Neural cell (in vitro differentiated cells): ENCODE measurements at regions not wholly inside any gene's neighbourhood (a gene's known extent, or its start where the extent isn't known, plus 50 kb on each side); places are given as distances from the start of the nearest gene placed in this dataset.

ENCODE experiments used
- H2AFZ ChIP-seq: fragments of 200-600, 300-800 bp; sonication (generic), shearing (Covaris generic); 2 replicates; pipeline ENCODE4 v1.6.0; 2014; ENCODE audit warnings: low read depth, mild to moderate bottlenecking, antibody characterized with exemption, low read length, moderate library complexity
- H3F3A ChIP-seq: fragments of 200-600 bp; shearing (Covaris generic); 2 replicates; pipeline ENCODE4 v1.6.1; 2016; ENCODE audit warnings: mild to moderate bottlenecking, moderate library complexity, mixed read lengths, antibody characterized with exemption, low read length; ENCODE audit not compliant: insufficient read depth, poor library complexity, severe bottlenecking
- H3K27ac ChIP-seq: fragments of 200-600, 300-800 bp; sonication (generic), shearing (Covaris generic); 2 replicates; pipeline ENCODE4 v1.5.1; 2014; ENCODE audit warnings: mild to moderate bottlenecking, low read length, moderate library complexity
- H3K27me3 ChIP-seq: fragments of 300-800, 200-600 bp; sonication (generic), shearing (Covaris generic); 2 replicates; pipeline ENCODE4 v1.6.0; 2014; ENCODE audit warnings: mild to moderate bottlenecking, low read depth, low read length, moderate library complexity; ENCODE audit not compliant: insufficient read depth
- H3K36me3 ChIP-seq: fragments of 300-800, 200-600 bp; sonication (generic), shearing (Covaris generic); 2 replicates; pipeline ENCODE4 v1.5.1; 2014; ENCODE audit warnings: mild to moderate bottlenecking, antibody characterized with exemption, low read length, moderate library complexity; ENCODE audit not compliant: insufficient read depth
- H3K4me2 ChIP-seq: fragments of 300-800, 200-600 bp; sonication (generic), shearing (Covaris generic); 2 replicates; pipeline ENCODE4 v1.6.0; 2014; ENCODE audit warnings: mild to moderate bottlenecking, low read length
- H3K4me3 ChIP-seq: fragments of 300-800, 200-600 bp; sonication (generic), shearing (Covaris generic); 2 replicates; pipeline ENCODE4 v1.5.1; 2014; ENCODE audit warnings: mild to moderate bottlenecking, low read length, moderate library complexity
- H3K79me2 ChIP-seq: fragments of 200-600 bp; shearing (Covaris generic); replicated peaks from 2 replicates; pipeline ENCODE4 v1.6.0; 2014; ENCODE audit warnings: mild to moderate bottlenecking, low read length, moderate library complexity; ENCODE audit not compliant: insufficient read depth
- H3K9ac ChIP-seq: fragments of 300-800, 200-600 bp; sonication (generic), shearing (Covaris generic); 2 replicates; pipeline ENCODE4 v1.6.1; 2016; ENCODE audit warnings: mild to moderate bottlenecking, low read length, mixed read lengths
- H3K9me2 ChIP-seq: fragments of 200-600 bp; shearing (Covaris generic); 2 replicates; pipeline ENCODE4 v1.6.1; 2016; ENCODE audit warnings: mild to moderate bottlenecking, low read length, mixed read lengths; ENCODE audit not compliant: insufficient read depth
- H3K9me3 ChIP-seq: fragments of 200-600, 300-800 bp; sonication (generic), shearing (Covaris generic); 2 replicates; pipeline ENCODE4 v1.6.1; 2016; ENCODE audit warnings: mild to moderate bottlenecking, mixed run types, low read length, moderate library complexity, mixed read lengths
- H4K20me1 ChIP-seq: fragments of 200-600 bp; shearing (Covaris generic); 2 replicates; pipeline ENCODE4 v1.6.1; 2016; ENCODE audit warnings: mild to moderate bottlenecking, mixed run types; ENCODE audit not compliant: insufficient read depth
- CTCF ChIP-seq: fragments of 450-650 bp; IDR thresholded peaks from 2 replicates; pipeline ENCODE4 v1.5.1; 2014; ENCODE audit warnings: antibody characterized with exemption, mild to moderate bottlenecking, moderate library complexity; ENCODE audit not compliant: poor library complexity, severe bottlenecking
- EP300 ChIP-seq: fragments of 450-650 bp; conservative IDR thresholded peaks from 2 replicates; pipeline ENCODE4 v1.6.1; 2014; ENCODE audit warnings: antibody characterized with exemption, mild to moderate bottlenecking, moderate library complexity; ENCODE audit not compliant: poor library complexity, severe bottlenecking
- EZH2 ChIP-seq: fragments of 200-600, 300-800 bp; shearing (Covaris generic), sonication (generic); IDR thresholded peaks from 2 replicates; pipeline ENCODE4 v1.6.1; 2014; ENCODE audit warnings: antibody characterized with exemption, low read length, borderline replicate concordance, mild to moderate bottlenecking; ENCODE audit not compliant: insufficient read depth, poor library complexity, severe bottlenecking
- MXI1 ChIP-seq: fragments of 450-650 bp; conservative IDR thresholded peaks from 2 replicates; pipeline ENCODE4 v1.6.1; 2014; ENCODE audit warnings: antibody characterized with exemption, mild to moderate bottlenecking; ENCODE audit not compliant: poor library complexity, severe bottlenecking
- POLR2AphosphoS5 ChIP-seq: IDR thresholded peaks from 2 replicates; pipeline ENCODE4 v1.6.1; 2012
- RAD21 ChIP-seq: fragments of 450-650 bp; conservative IDR thresholded peaks from 2 replicates; pipeline ENCODE4 v1.6.1; 2014; ENCODE audit warnings: antibody characterized with exemption, mild to moderate bottlenecking, moderate library complexity
- REST ChIP-seq: IDR thresholded peaks from 2 replicates; pipeline ENCODE4 v1.6.1; 2012; ENCODE audit warnings: borderline replicate concordance
- SMC3 ChIP-seq: fragments of 450-650 bp; conservative IDR thresholded peaks from 2 replicates; pipeline ENCODE4 v1.6.1; 2014; ENCODE audit warnings: antibody characterized with exemption, mild to moderate bottlenecking, moderate library complexity; ENCODE audit not compliant: poor library complexity
- TAF1 ChIP-seq: IDR thresholded peaks from 2 replicates; pipeline ENCODE4 v1.6.1; 2012; ENCODE audit warnings: low read depth

DNA sequence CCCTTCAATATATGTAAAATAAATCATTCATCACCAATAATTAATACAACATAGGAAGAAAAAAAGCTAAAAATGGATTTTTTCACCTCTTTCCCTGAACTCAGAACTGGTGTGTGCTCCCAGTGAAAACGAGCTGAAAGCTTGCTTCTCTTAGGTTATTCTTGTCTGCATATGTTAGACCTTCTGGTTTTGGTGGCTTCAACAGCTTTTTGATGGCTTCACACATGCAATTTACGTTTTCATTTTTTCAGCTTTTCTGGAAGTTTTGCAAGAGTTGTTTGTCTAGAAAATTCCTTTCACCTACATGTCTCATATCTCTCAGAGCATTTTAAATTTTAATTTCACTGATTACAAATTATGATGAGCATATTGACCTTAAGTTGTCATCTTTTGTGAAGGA, 86.9 kb upstream of the PTCHD4 start:
- H3K4me3 ChIP-seq = no peak overlapping the region
- no peaks in the 10 kb centered on the region for H3K79me2 ChIP-seq
- H3K4me2 ChIP-seq = no peak overlapping the region
- no peaks in the 10 kb centered on the region for H3F3A ChIP-seq
- no peaks in the 10 kb centered on the region for H3K27me3 ChIP-seq
- no peak for TF ChIP-seq MXI1
- H3K9me3 ChIP-seq = no peaks in the 10 kb centered on the region
- no peak overlapping the region for H3K27ac ChIP-seq
- H4K20me1 ChIP-seq = no peaks in the 10 kb centered on the region
- no peaks in the 10 kb centered on the region for H3K9me2 ChIP-seq
- H2AFZ ChIP-seq = no peak overlapping the region
- H3K36me3 ChIP-seq = no peaks in the 10 kb centered on the region
- H3K9ac ChIP-seq = no peak overlapping the region

GRCh38 chr6:48194596-48195295, 83.7 kb upstream of the PTCHD4 start:
- no peaks in the 10 kb centered on the region for H3K9me3 ChIP-seq
- no peak overlapping the region for H3K9ac ChIP-seq
- no peak overlapping the region for H2AFZ ChIP-seq
- no peaks in the 10 kb centered on the region for H3K36me3 ChIP-seq
- H3K27ac ChIP-seq = no peak overlapping the region
- TF ChIP-seq MXI1 (no peak), REST (no peak), POLR2AphosphoS5 (no peak), EZH2 (no peak), RAD21 (no peak), EP300 (no peak)
- H3K27me3 ChIP-seq = no peaks in the 10 kb centered on the region
- no peaks in the 10 kb centered on the region for H3K9me2 ChIP-seq
- no peak overlapping the region for H3K4me3 ChIP-seq
- H3K79me2 ChIP-seq = no peaks in the 10 kb centered on the region
- H3K4me2 ChIP-seq = no peak overlapping the region
- no peaks in the 10 kb centered on the region for H4K20me1 ChIP-seq
- no peaks in the 10 kb centered on the region for H3F3A ChIP-seq

- no peak for TF ChIP-seq POLR2AphosphoS5
- TF ChIP-seq MXI1 = no peak
- TF ChIP-seq REST = no peak
- TF ChIP-seq EP300 = no peak
- no peak for TF ChIP-seq CTCF
- TF ChIP-seq TAF1 = no peak
- no peak for TF ChIP-seq SMC3
- no peak for TF ChIP-seq RAD21
- TF ChIP-seq EZH2 = no peak
- Histone ChIP-seq H3K9ac (no peak overlapping the region), H3K9me3 (no peaks in the 10 kb centered on the region), H4K20me1 (no peaks in the 10 kb centered on the region), H3K27me3 (no peaks in the 10 kb centered on the region), H3K27ac (no peak overlapping the region), H3F3A (no peaks in the 10 kb centered on the region), H3K4me3 (no peak overlapping the region), H3K79me2 (no peaks in the 10 kb centered on the region), H3K9me2 (no peaks in the 10 kb centered on the region), H3K36me3 (no peaks in the 10 kb centered on the region), H2AFZ (no peak overlapping the region), H3K4me2 (no peak overlapping the region)
These were observed 77.2 kb upstream of the PTCHD4 start for GRCh38 chr6:48188158-48188557.
